Left ventricle myocardium inferior (tissue), 1 donor: ENCODE measurements at regions not wholly inside any gene's neighbourhood (a gene's known extent, or its start where the extent isn't known, plus 50 kb on each side); places are given as distances from the start of the nearest gene placed in this dataset.

Source experiments
- DNase-seq: peaks from one replicate; pipeline ENCODE4 v3.0.0-alpha.2; 2020
- H3K27ac ChIP-seq: fragments of 200-600 bp; replicated peaks from 2 replicates; pipeline ENCODE4 v1.8.0; 2021
- H3K27me3 ChIP-seq: fragments of 200-600 bp; 2 replicates; pipeline ENCODE4 v1.8.0; 2021; ENCODE audit warnings: low read depth
- H3K36me3 ChIP-seq: fragments of 200-600 bp; 2 replicates; pipeline ENCODE4 v1.8.0; 2021
- H3K4me1 ChIP-seq: fragments of 200-600 bp; 2 replicates; pipeline ENCODE4 v1.8.0; 2021
- H3K4me3 ChIP-seq: fragments of 200-600 bp; 2 replicates; pipeline ENCODE4 v1.8.0; 2021; ENCODE audit warnings: mild to moderate bottlenecking, moderate library complexity
- H3K9me3 ChIP-seq: fragments of 200-600 bp; replicated peaks from 2 replicates; pipeline ENCODE4 v1.8.0; 2021
- intact Hi-C: fragments of 100-400 bp; cut with micrococcal nuclease; formaldehyde crosslinking; loops from one replicate; pipeline ENCODE4 v1.11.0; 2022
- TF ChIP-seq, protein P1 (sequence below): fragments of 200-600 bp; IDR thresholded peaks from 2 replicates; pipeline ENCODE4 v1.8.0; 2021; ENCODE audit warnings: antibody characterized with exemption, mild to moderate bottlenecking, borderline replicate concordance
- donor health status: DM: no; HTN: yes; CAD: no; lungs with severe emphysema.

DNA sequence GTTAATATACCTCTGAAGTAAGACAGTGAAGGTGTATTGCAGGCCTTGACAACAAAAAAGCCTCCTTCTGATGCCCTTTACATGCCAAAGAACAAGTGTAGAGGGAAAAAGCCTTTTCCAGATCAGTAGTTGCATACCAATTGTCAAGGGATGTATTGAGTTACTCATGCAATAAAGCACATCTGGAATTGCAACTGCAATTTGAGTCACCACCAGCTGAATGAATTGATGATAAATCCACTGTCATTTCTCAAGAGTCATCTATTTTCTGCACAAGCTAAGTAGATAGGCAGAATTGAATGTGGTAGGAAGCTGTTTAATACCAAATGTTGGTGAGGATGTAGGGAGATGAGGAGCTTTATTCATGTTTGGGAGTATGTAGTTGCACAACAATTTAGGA, 325.9 kb upstream of the SMIM30 start:
- Histone ChIP-seq H3K27ac (no peak overlapping the region), H3K4me3 (no peak overlapping the region), H3K36me3 (no peaks in the 10 kb centered on the region), H3K27me3 (no peaks in the 10 kb centered on the region), H3K9me3 (peaks cover 5% of the 10 kb centered on the region), H3K4me1 (no peaks in the 10 kb centered on the region)
- intact Hi-C loops: no loop called here
- no peak for DNase-seq
- TF ChIP-seq, protein P1, sequence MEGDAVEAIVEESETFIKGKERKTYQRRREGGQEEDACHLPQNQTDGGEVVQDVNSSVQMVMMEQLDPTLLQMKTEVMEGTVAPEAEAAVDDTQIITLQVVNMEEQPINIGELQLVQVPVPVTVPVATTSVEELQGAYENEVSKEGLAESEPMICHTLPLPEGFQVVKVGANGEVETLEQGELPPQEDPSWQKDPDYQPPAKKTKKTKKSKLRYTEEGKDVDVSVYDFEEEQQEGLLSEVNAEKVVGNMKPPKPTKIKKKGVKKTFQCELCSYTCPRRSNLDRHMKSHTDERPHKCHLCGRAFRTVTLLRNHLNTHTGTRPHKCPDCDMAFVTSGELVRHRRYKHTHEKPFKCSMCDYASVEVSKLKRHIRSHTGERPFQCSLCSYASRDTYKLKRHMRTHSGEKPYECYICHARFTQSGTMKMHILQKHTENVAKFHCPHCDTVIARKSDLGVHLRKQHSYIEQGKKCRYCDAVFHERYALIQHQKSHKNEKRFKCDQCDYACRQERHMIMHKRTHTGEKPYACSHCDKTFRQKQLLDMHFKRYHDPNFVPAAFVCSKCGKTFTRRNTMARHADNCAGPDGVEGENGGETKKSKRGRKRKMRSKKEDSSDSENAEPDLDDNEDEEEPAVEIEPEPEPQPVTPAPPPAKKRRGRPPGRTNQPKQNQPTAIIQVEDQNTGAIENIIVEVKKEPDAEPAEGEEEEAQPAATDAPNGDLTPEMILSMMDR: no peak

DNA sequence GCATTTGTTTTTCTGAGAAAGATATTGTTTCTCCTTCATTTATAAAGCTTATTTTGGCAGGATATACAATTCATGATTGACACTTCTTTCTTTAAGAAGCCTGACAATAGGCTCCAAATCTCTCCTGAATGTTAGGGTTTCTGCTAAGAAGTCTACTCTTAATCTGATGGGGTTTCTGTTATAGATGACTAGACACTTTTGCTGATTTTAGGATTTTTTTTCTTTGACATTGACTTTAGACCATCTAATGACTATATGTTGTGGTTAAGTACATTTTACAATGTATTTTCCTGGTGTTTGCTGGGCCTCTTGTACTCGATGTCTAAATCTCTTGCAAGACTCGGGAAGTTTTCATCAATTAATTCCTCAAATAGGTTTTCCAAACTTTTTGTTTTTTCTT, 321.8 kb upstream of the SMIM30 start:
- DNase-seq: no peak
- intact Hi-C loops: no loop called here
- H3K27ac ChIP-seq: no peak overlapping the region
- H3K36me3 ChIP-seq: no peaks in the 10 kb centered on the region
- no peak overlapping the region for H3K4me3 ChIP-seq
- H3K27me3 ChIP-seq: no peaks in the 10 kb centered on the region
- peaks cover 21% of the 10 kb centered on the region for H3K9me3 ChIP-seq
- H3K4me1 ChIP-seq: no peaks in the 10 kb centered on the region
- TF ChIP-seq, protein P1: no peak

DNA sequence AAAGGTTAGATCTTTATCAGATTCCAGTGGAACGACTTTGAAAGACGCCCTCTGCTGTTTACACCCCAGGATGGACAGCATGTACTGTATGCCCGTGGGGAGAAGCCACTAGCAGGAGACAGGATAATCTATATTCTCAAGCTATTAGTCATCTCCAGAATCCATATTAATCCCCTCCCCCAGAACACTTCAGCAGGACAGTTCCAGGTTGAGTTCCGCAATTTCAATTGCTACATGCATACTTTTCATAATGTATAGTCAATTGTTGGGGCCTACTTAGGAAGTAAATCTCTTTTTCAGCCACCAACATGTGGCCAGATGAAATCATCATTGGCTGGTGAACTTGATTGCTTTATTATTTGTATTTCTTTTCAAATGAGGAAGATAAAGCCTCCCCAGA, 313.1 kb upstream of the SMIM30 start:
- DNase-seq: no peak
- intact Hi-C loops: no loop called here
- H3K4me3 ChIP-seq: no peak overlapping the region
- H3K4me1 ChIP-seq: no peaks in the 10 kb centered on the region
- H3K27ac ChIP-seq: no peak overlapping the region
- no peaks in the 10 kb centered on the region for H3K36me3 ChIP-seq
- H3K27me3 ChIP-seq: no peaks in the 10 kb centered on the region
- H3K9me3 ChIP-seq: no peaks in the 10 kb centered on the region
- TF ChIP-seq, protein P1: no peak

DNA sequence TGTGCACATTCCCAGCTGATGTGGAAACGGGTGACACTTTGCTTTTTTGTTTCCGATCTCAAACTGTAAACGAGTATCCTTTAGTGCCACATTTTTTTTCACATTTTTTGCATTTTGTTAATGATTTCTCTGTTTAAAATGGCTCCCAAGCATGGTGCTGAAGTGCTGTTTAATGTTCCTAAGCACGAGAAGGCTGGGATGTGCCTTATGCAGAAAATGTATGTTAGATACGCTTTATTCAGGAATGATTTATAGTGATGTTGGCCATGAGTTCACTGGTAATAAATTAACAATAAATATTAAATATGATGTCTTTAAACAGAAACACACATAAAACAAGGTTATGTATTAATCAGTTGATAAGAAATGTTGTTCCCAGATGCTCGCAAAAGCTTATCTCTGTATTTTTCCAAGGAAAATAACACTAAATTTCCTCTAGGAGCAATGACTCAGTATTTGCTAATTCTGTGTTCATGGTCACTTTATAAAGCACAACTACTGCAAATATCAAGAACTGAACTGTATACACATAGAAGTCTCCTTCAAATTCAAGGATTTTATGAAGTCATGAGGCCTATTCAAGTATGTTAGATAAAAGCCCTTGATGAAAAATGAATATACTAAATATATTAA, 305.9 kb upstream of the SMIM30 start:
- TF ChIP-seq, protein P1: no peak
- Histone ChIP-seq H3K27ac (no peak overlapping the region), H3K9me3 (no peaks in the 10 kb centered on the region), H3K4me1 (no peaks in the 10 kb centered on the region), H3K36me3 (no peaks in the 10 kb centered on the region), H3K27me3 (no peaks in the 10 kb centered on the region), H3K4me3 (no peak overlapping the region)
- intact Hi-C loops: loop anchor here (5.0 kb wide), 1 partner anchor 872 kb away; no protein-coding TSS in a partner anchor
- DNase-seq: no peak

DNA sequence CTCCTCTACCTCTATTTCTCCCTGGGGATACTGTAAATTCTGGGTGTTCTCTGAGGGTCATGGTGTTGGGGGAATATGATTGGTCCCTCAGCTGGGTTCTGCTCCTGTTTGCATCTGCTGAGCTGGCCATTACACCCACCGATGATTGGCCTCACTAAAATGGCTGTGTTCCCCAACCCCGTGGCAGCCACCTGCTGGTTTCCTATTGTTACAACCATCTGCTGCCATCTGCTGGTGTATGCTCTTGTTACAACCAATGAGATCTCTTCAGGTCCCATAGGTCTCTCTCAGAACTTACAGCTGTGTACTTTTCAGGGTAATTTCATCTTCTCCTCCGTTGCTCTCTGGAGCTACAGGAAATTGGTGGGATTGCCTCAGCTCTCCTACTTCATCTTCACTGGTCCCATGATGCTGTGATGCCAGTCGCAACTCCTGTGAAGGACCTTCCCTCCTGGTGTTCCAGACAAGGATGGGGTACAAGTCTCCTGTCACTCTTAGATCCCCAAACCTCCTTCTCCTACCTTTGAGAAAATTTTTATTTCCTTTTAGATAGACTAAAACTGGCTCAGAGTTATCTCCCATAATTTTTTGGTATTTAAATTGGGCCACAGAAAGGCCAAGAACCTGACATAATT, 303.5 kb upstream of the SMIM30 start:
- no peak overlapping the region for H3K27ac ChIP-seq
- no peak overlapping the region for H3K4me3 ChIP-seq
- TF ChIP-seq, protein P1: peak; percentile 82
- intact Hi-C loops: loop anchor here (5.0 kb wide), 1 partner anchor 870 kb away; no protein-coding TSS in a partner anchor
- H3K9me3 ChIP-seq: no peaks in the 10 kb centered on the region
- H3K27me3 ChIP-seq: no peaks in the 10 kb centered on the region
- H3K36me3 ChIP-seq: no peaks in the 10 kb centered on the region
- no peaks in the 10 kb centered on the region for H3K4me1 ChIP-seq
- DNase-seq: peak; percentile 37
